Thyroid gland (tissue), 4 donors: ENCODE measurements at regions not wholly inside any gene's neighbourhood (a gene's known extent, or its start where the extent isn't known, plus 50 kb on each side); places are given as distances from the start of the nearest gene placed in this dataset.

Experiments
- DNase-seq, 2 donors: peaks; one replicate each; pipeline ENCODE4 v3.0.0-alpha.2; 2019
- H3K27ac ChIP-seq, 3 donors: fragments of 200-600 bp; sonication (generic); 1 replicate in 2 of 3; 2 replicates in 1 of 3; pipeline ENCODE4 v1.5.1; 2016 to 2019; ENCODE audit warnings: mild to moderate bottlenecking in 1 of 3, moderate library complexity in 1 of 3
- H3K27me3 ChIP-seq: fragments of 200-600 bp; sonication (generic); one replicate; pipeline ENCODE4 v1.5.1; 2019
- H3K36me3 ChIP-seq, 2 donors: fragments of 200-600 bp; sonication (generic); one replicate each; pipeline ENCODE4 v1.5.1; 2016 to 2019
- H3K4me1 ChIP-seq, 2 donors: fragments of 200-600 bp; sonication (generic); one replicate each; pipeline ENCODE4 v1.5.1; 2017 to 2019
- H3K4me3 ChIP-seq, 3 donors: fragments of 200-600 bp; sonication (generic); replicated peaks in 1 of 3; 1 replicate in 2 of 3; 2 replicates in 1 of 3; pipeline ENCODE4 v1.5.1; 2016; ENCODE audit warnings: mild to moderate bottlenecking in 1 of 3
- H3K9me3 ChIP-seq: fragments of 200-600 bp; sonication (generic); one replicate; pipeline ENCODE4 v1.5.1; 2017
- CTCF ChIP-seq, 6 experiments: fragments of 200-600 bp in 3 of 6; fragments of 450-650 bp in 3 of 6; sonication (generic) in 3 of 6; IDR thresholded peaks; one replicate each; pipeline ENCODE4 v1.5.1; 2016 to 2019; ENCODE audit warnings: antibody characterized with exemption in 6 of 6, mild to moderate bottlenecking in 2 of 6, inconsistent platforms in 1 of 6, moderate library complexity in 1 of 6
- POLR2A ChIP-seq, 2 donors: fragments of 450-650 bp; IDR thresholded peaks; one replicate each; pipeline ENCODE4 v1.6.1; 2017; ENCODE audit warnings: antibody characterized with exemption in 2 of 2, mild to moderate bottlenecking in 2 of 2, moderate library complexity in 1 of 2
- WGBS, 2 donors: methylation state at CpG; one replicate each; pipeline ENCODE4 v1.1.5; 2017; 5-methylcytosine and 5-hydroxymethylcytosine counted together
- intact Hi-C: fragments of 100-400 bp; cut with DNase I; formaldehyde crosslinking; loops from one replicate; pipeline ENCODE4 v1.15.1; 2023

- intact Hi-C loops, result loop anchor here (10.0 kb wide), 1 partner anchor 185 kb away; no protein-coding TSS in a partner anchor
- 37 to 59% methylated on average over 3 of the region's 3 CpGs for WGBS, 2 donors
- H3K27me3 ChIP-seq, result no peaks in the 10 kb centered on the region
- H3K4me1 ChIP-seq, result peaks cover 0 to 29% of the 10 kb centered on the region in 2 donors
- peak overlapping the region in 2 of 3 donors; percentile 7 to 38 for H3K27ac ChIP-seq
- no peaks in the 10 kb centered on the region for H3K36me3 ChIP-seq
- TF ChIP-seq CTCF (IDR thresholded peaks at IDR 0.05), result no peak
- no peak for TF ChIP-seq POLR2A (IDR thresholded peaks at IDR 0.05)
- H3K9me3 ChIP-seq, result no peaks in the 10 kb centered on the region
- H3K4me3 ChIP-seq, result no peak overlapping the region
- DNase-seq, result peak; percentile 19 to 28
Observed at GRCh38 chr1:39089931-39090521, 63.9 kb downstream of the NDUFS5 start.

- Histone ChIP-seq H3K27me3 (no peaks in the 10 kb centered on the region), H3K27ac (peak overlapping the region in 2 of 3 donors; percentile 7 to 38), H3K9me3 (no peaks in the 10 kb centered on the region), H3K4me1 (peaks cover 0 to 29% of the 10 kb centered on the region in 2 donors), H3K4me3 (no peak overlapping the region), H3K36me3 (no peaks in the 10 kb centered on the region)
- WGBS, 2 donors, result 87 to 92% methylated on average over 3 of the region's 3 CpGs
- TF ChIP-seq CTCF (IDR thresholded peaks at IDR 0.05) (no peak), POLR2A (IDR thresholded peaks at IDR 0.05) (no peak)
- DNase-seq, result no peak
- intact Hi-C loops, result loop anchor here (10.0 kb wide), 1 partner anchor 184 kb away; no protein-coding TSS in a partner anchor
Observed at GRCh38 chr1:39090757-39091380, 64.7 kb downstream of the NDUFS5 start.

- intact Hi-C loops, result loop anchor here (10.0 kb wide), 1 partner anchor 183 kb away; no protein-coding TSS in a partner anchor
- Histone ChIP-seq H3K9me3 (no peaks in the 10 kb centered on the region), H3K4me3 (no peak overlapping the region), H3K36me3 (no peaks in the 10 kb centered on the region), H3K27ac (no peak overlapping the region), H3K27me3 (no peaks in the 10 kb centered on the region), H3K4me1 (peaks cover 0 to 18% of the 10 kb centered on the region in 2 donors)
- no peak for TF ChIP-seq POLR2A (IDR thresholded peaks at IDR 0.05)
- peak in 4 of 6 experiments; percentile 33 to 70 (median 60) for TF ChIP-seq CTCF (IDR thresholded peaks at IDR 0.05)
- WGBS, 2 donors, result 52 to 53% methylated on average over 7 of the region's 7 CpGs
- DNase-seq, result peak; percentile 79 to 84
Observed at GRCh38 chr1:39091845-39092645, 65.9 kb downstream of the NDUFS5 start.

- 82% methylated on average over 7 of the region's 7 CpGs for WGBS, 2 donors
- Histone ChIP-seq H3K36me3 (no peaks in the 10 kb centered on the region), H3K4me3 (no peak overlapping the region), H3K27ac (no peak overlapping the region), H3K4me1 (peaks cover 0 to 11% of the 10 kb centered on the region in 2 donors), H3K9me3 (no peaks in the 10 kb centered on the region), H3K27me3 (no peaks in the 10 kb centered on the region)
- intact Hi-C loops, result loop anchor here (5.0 to 10.0 kb wide), 2 partner anchors 180 to 448 kb away; no protein-coding TSS in a partner anchor
- TF ChIP-seq CTCF (IDR thresholded peaks at IDR 0.05) (no peak), POLR2A (IDR thresholded peaks at IDR 0.05) (no peak)
- no peak for DNase-seq
Observed at GRCh38 chr1:39094685-39095084, 68.5 kb downstream of the NDUFS5 start.
